Mesendoderm (in vitro differentiated cells): ENCODE measurements at regions not wholly inside any gene's neighbourhood (a gene's known extent, or its start where the extent isn't known, plus 50 kb on each side); places are given as distances from the start of the nearest gene placed in this dataset.

Experiments
- DNase-seq: peaks from one replicate; pipeline ENCODE4 v3.0.0; 2013
- H2AK5ac ChIP-seq: 2 replicates; pipeline ENCODE4 v1.6.1; 2013; ENCODE audit warnings: low read length, inconsistent platforms
- H2BK120ac ChIP-seq: 2 replicates; pipeline ENCODE4 v1.6.1; 2013; ENCODE audit warnings: low read depth, mild to moderate bottlenecking, low read length, moderate library complexity, mixed read lengths
- H2BK15ac ChIP-seq: replicated peaks from 2 replicates; pipeline ENCODE4 v1.6.1; 2013; ENCODE audit warnings: low read depth, mild to moderate bottlenecking, moderate library complexity
- H2BK5ac ChIP-seq: 2 replicates; pipeline ENCODE4 v1.6.1; 2013; ENCODE audit warnings: low read length, inconsistent platforms
- H3K18ac ChIP-seq: 2 replicates; pipeline ENCODE4 v1.6.1; 2013; ENCODE audit warnings: mild to moderate bottlenecking, low read length, mixed read lengths
- H3K23ac ChIP-seq: one replicate; pipeline ENCODE4 v1.6.1; 2013; ENCODE audit warnings: low read length
- H3K27ac ChIP-seq: 2 replicates; pipeline ENCODE4 v1.5.1; 2013; ENCODE audit warnings: low read depth, mild to moderate bottlenecking, inconsistent platforms, low read length, moderate library complexity
- H3K27me3 ChIP-seq: 2 replicates; pipeline ENCODE4 v1.6.1; 2013; ENCODE audit warnings: low read length, control low read depth, mild to moderate bottlenecking, inconsistent platforms; ENCODE audit not compliant: insufficient read depth, poor library complexity
- H3K36me3 ChIP-seq: 2 replicates; pipeline ENCODE4 v1.6.1; 2013; ENCODE audit warnings: low read length, inconsistent platforms; ENCODE audit not compliant: control insufficient read depth, insufficient read depth
- H3K4ac ChIP-seq: one replicate; pipeline ENCODE4 v1.6.1; 2013; ENCODE audit warnings: low read depth, mild to moderate bottlenecking, low read length, moderate library complexity
- H3K4me1 ChIP-seq: 2 replicates; pipeline ENCODE4 v1.6.1; 2013; ENCODE audit warnings: low read depth, low read length, inconsistent platforms; ENCODE audit not compliant: control insufficient read depth
- H3K4me2 ChIP-seq: 2 replicates; pipeline ENCODE4 v1.6.1; 2013; ENCODE audit warnings: low read length
- H3K4me3 ChIP-seq: 2 replicates; pipeline ENCODE4 v1.5.1; 2013; ENCODE audit warnings: mild to moderate bottlenecking, low read length
- H3K56ac ChIP-seq: one replicate; pipeline ENCODE4 v1.6.1; 2013; ENCODE audit warnings: low read length
- H3K79me1 ChIP-seq: 2 replicates; pipeline ENCODE4 v1.6.1; 2013; ENCODE audit warnings: low read length, inconsistent platforms
- H3K79me2 ChIP-seq: 2 replicates; pipeline ENCODE4 v1.6.1; 2013; ENCODE audit warnings: mild to moderate bottlenecking, low read length; ENCODE audit not compliant: control insufficient read depth, insufficient read depth
- H3K9ac ChIP-seq: 2 replicates; pipeline ENCODE4 v1.6.1; 2013; ENCODE audit warnings: low read length, inconsistent platforms
- H4K5ac ChIP-seq: one replicate; pipeline ENCODE4 v1.6.1; 2013; ENCODE audit warnings: low read length
- H4K8ac ChIP-seq: one replicate; pipeline ENCODE4 v1.6.1; 2013; ENCODE audit warnings: low read depth, mild to moderate bottlenecking, control low read depth, low read length, moderate library complexity
- WGBS: extraction: QIAGEN DNeasy Blood & Tissue Kit; methylation state at CpG from one replicate; pipeline ENCODE4 v1.1.7; 2013; ENCODE audit warnings: low lambda C conversion rate, missing lambda C conversion rate; ENCODE audit not compliant: insufficient coverage; ENCODE audit errors: extremely low coverage; 5-methylcytosine and 5-hydroxymethylcytosine counted together

DNA sequence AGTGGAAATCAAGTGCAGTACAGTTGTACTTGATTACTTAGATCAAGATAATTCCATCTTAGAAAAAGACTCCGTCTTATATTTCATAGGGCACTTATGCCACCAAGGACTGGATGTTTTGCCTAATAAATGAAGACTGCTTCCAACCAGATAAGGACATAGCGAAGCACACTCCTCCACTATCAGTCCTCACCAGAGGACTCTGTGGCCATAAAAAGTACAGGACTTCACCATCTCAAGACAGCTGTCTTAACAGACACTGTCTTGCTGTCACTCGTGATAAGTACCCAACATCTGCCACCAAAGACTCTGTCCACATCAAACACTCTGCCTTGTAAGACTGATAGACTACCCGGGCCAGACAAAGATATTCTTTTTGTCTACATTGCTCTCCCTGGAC, 352.0 kb downstream of the TRAM1L1 start:
- Histone ChIP-seq H3K56ac (no peak overlapping the region), H2BK15ac (no peak overlapping the region), H2BK120ac (no peak overlapping the region), H3K23ac (no peak overlapping the region), H3K79me2 (no peaks in the 10 kb centered on the region), H3K9ac (no peak overlapping the region), H3K27me3 (no peaks in the 10 kb centered on the region), H3K36me3 (no peaks in the 10 kb centered on the region), H3K79me1 (no peaks in the 10 kb centered on the region), H4K5ac (no peak overlapping the region), H3K18ac (no peak overlapping the region), H2BK5ac (no peak overlapping the region), H3K4ac (no peak overlapping the region), H3K4me1 (no peaks in the 10 kb centered on the region), H2AK5ac (no peak overlapping the region), H3K27ac (no peak overlapping the region), H4K8ac (no peak overlapping the region), H3K4me3 (no peak overlapping the region), H3K4me2 (no peak overlapping the region)
- no peak for DNase-seq
- no CpG with 5 or more reads among the region's 4 CpGs for WGBS

DNA sequence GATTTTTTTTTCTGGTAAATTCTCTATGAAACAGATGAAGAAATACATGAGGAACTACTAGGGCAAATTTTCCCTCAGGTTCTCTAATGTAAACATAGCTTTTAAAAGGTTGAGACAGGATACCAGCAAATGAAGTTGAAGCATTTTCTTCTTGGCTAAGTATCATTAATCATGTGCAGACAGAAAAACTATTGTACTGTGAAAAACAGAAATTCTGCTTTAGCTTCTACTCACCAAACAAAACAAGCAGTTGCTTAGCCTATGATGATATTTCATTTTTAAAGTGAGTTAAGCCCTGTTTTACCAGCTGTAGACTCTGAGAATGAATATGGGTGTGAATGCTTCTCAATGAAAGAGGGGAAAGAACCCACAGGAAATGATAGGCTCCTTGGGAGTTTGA, 358.9 kb downstream of the TRAM1L1 start:
- H3K4me1 ChIP-seq: no peaks in the 10 kb centered on the region
- H2BK15ac ChIP-seq: no peak overlapping the region

DNA sequence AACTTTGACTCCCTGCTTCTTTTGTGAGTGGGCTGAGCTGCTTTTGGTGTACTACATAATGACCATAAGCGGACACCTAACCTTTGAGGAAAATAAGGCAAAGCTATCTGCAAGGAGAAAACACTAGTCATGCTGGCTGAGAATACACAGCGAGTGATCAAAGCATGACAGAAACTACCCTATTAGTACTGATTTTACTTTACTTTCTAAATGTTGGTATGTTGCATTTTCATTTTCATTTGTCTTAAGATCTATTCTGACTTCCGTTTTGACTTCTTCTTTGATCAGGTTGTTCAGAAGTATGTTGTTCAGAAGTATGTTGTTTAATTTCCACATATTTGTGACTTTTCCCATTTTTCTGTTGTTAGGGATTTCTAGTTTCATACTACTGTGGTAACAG, 361.1 kb downstream of the TRAM1L1 start:
- H3K79me2 ChIP-seq: no peaks in the 10 kb centered on the region
- no peak overlapping the region for H3K56ac ChIP-seq
- H3K4ac ChIP-seq: no peak overlapping the region
- no peak overlapping the region for H2BK120ac ChIP-seq
- H3K79me1 ChIP-seq: no peaks in the 10 kb centered on the region
- no peak overlapping the region for H4K8ac ChIP-seq
- no peak overlapping the region for H2AK5ac ChIP-seq
- no peak overlapping the region for H3K18ac ChIP-seq
- WGBS: no CpG with 5 or more reads among the region's 3 CpGs
- no peak overlapping the region for H3K4me2 ChIP-seq
- H3K27me3 ChIP-seq: no peaks in the 10 kb centered on the region
- H3K36me3 ChIP-seq: no peaks in the 10 kb centered on the region
- H3K23ac ChIP-seq: no peak overlapping the region
- no peak overlapping the region for H2BK5ac ChIP-seq
- no peak overlapping the region for H2BK15ac ChIP-seq
- H3K27ac ChIP-seq: no peak overlapping the region
- no peak overlapping the region for H3K9ac ChIP-seq
- no peak for DNase-seq
- no peak overlapping the region for H3K4me3 ChIP-seq
- H3K4me1 ChIP-seq: no peaks in the 10 kb centered on the region
- no peak overlapping the region for H4K5ac ChIP-seq

More for the DNA sequence above, 358.9 kb downstream of the TRAM1L1 start:
- Histone ChIP-seq H2AK5ac (no peak overlapping the region), H3K4ac (no peak overlapping the region), H3K79me2 (no peaks in the 10 kb centered on the region), H3K18ac (no peak overlapping the region), H2BK5ac (no peak overlapping the region), H3K79me1 (no peaks in the 10 kb centered on the region), H3K36me3 (no peaks in the 10 kb centered on the region), H3K4me3 (no peak overlapping the region), H2BK120ac (no peak overlapping the region), H3K4me2 (no peak overlapping the region), H4K8ac (no peak overlapping the region), H4K5ac (no peak overlapping the region), H3K27ac (no peak overlapping the region), H3K9ac (no peak overlapping the region), H3K23ac (no peak overlapping the region), H3K56ac (no peak overlapping the region), H3K27me3 (no peaks in the 10 kb centered on the region)
- no peak for DNase-seq

DNA sequence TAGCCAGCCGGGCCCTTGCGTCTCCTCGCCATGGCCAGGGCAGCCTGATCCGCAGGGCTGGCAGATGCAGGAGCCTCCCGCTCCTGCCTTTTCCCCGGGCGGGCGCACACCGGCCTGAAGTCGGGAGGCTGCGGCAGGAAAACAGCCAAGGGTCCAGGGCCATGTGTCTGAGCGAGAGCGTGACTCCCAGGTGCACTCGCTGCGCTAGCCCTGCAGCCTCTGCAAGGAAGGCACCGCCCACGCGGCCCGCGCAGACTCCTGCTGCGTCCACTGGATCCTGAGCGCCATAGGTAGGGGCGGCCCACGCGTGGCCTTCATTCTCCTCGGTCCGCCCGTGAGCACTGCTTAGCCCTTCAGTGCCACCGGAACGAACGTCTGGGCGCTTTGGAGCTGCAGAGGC, 379.9 kb downstream of the TRAM1L1 start:
- Histone ChIP-seq H4K5ac (no peak overlapping the region), H3K9ac (no peak overlapping the region), H2BK15ac (no peak overlapping the region), H2BK5ac (no peak overlapping the region), H2BK120ac (no peak overlapping the region), H3K4me1 (no peaks in the 10 kb centered on the region), H3K27ac (no peak overlapping the region), H3K4me3 (no peak overlapping the region), H3K4me2 (no peak overlapping the region), H4K8ac (no peak overlapping the region), H3K4ac (no peak overlapping the region), H3K79me1 (no peaks in the 10 kb centered on the region), H3K36me3 (no peaks in the 10 kb centered on the region), H3K23ac (no peak overlapping the region), H2AK5ac (no peak overlapping the region), H3K18ac (no peak overlapping the region), H3K79me2 (no peaks in the 10 kb centered on the region), H3K56ac (no peak overlapping the region), H3K27me3 (no peaks in the 10 kb centered on the region)
- no CpG with 5 or more reads among the region's 32 CpGs for WGBS
- DNase-seq: no peak

DNA sequence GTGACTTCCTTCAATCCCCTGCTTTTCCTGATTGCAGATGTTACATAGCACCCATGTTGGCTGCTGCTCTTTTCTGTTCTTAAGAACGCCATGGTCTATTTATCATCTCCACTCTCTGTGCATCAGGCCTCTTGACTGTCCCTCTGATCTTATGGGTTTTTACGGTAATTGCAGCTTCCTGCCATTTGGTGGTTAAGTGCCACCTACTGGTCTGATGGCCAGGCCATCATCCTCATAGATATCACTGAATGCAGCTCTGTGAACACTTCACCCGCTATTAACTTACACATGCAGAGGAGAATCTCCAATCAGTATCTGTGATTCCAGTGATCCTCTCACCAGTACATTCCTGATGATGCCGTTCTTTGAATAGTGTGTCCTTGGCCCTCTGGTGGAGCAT, 382.4 kb downstream of the TRAM1L1 start:
- no peak overlapping the region for H3K23ac ChIP-seq
- H2BK120ac ChIP-seq: no peak overlapping the region
- no peaks in the 10 kb centered on the region for H3K79me1 ChIP-seq
- H3K36me3 ChIP-seq: no peaks in the 10 kb centered on the region
- no peak overlapping the region for H2BK15ac ChIP-seq
- DNase-seq: peak; percentile 79
- no peak overlapping the region for H4K8ac ChIP-seq
- H3K4me2 ChIP-seq: no peak overlapping the region
- no peaks in the 10 kb centered on the region for H3K4me1 ChIP-seq
- no peak overlapping the region for H3K18ac ChIP-seq
- no peak overlapping the region for H3K4me3 ChIP-seq
- H4K5ac ChIP-seq: no peak overlapping the region
- H2BK5ac ChIP-seq: no peak overlapping the region
- no peak overlapping the region for H2AK5ac ChIP-seq
- H3K4ac ChIP-seq: no peak overlapping the region
- no peak overlapping the region for H3K27ac ChIP-seq
- no peaks in the 10 kb centered on the region for H3K79me2 ChIP-seq
- H3K27me3 ChIP-seq: no peaks in the 10 kb centered on the region
- WGBS: no CpG with 5 or more reads among the region's 4 CpGs
- H3K9ac ChIP-seq: no peak overlapping the region
- no peak overlapping the region for H3K56ac ChIP-seq

DNA sequence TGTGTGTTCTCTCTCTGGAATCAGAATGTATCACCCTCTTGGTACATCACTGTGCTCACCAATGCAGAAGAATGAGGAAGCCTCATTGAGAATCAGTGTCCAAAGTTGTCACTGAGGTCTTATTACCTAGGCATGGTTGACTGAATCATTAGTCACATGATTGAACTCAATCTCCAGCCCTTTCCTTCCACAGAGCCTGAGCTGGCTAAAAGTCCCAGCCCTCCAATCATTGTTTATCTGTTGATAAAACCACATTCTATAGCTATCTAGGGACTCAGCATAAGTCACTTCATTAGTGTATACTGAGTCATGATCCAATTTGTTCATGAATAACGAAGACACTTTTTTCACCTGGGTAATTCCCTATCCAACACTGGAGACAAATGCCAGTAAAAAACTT, 396.8 kb downstream of the TRAM1L1 start:
- H2BK120ac ChIP-seq: no peak overlapping the region
- H4K5ac ChIP-seq: no peak overlapping the region
- no peak overlapping the region for H2BK15ac ChIP-seq
- H3K27me3 ChIP-seq: no peaks in the 10 kb centered on the region
- no peaks in the 10 kb centered on the region for H3K79me2 ChIP-seq
- H3K9ac ChIP-seq: no peak overlapping the region
- no peak overlapping the region for H3K23ac ChIP-seq
- H2BK5ac ChIP-seq: no peak overlapping the region
- DNase-seq: no peak
- no peak overlapping the region for H3K4me3 ChIP-seq
- no peak overlapping the region for H3K56ac ChIP-seq
- H3K4me1 ChIP-seq: no peaks in the 10 kb centered on the region
- H3K4ac ChIP-seq: no peak overlapping the region
- no peaks in the 10 kb centered on the region for H3K79me1 ChIP-seq
- no peak overlapping the region for H3K27ac ChIP-seq
- WGBS: no CpG with 5 or more reads among the region's 1 CpG
- H3K18ac ChIP-seq: no peak overlapping the region
- no peak overlapping the region for H4K8ac ChIP-seq
- no peak overlapping the region for H2AK5ac ChIP-seq
- no peak overlapping the region for H3K4me2 ChIP-seq
- no peaks in the 10 kb centered on the region for H3K36me3 ChIP-seq
